Type B pancreatic cell (in vitro differentiated cells): ENCODE measurements at regions not wholly inside any gene's neighbourhood (a gene's known extent, or its start where the extent isn't known, plus 50 kb on each side); places are given as distances from the start of the nearest gene placed in this dataset.
"Not testable (repeated sequence)": the region's sequence is repeated elsewhere in the genome, so short reads cannot be mapped to it uniquely, and the experiment has no call there.

Source experiments
- DNase-seq: peaks from one replicate; pipeline ENCODE4 v3.0.0; 2021; ENCODE audit warnings: mixed read lengths; ENCODE audit not compliant: unreplicated experiment; ENCODE audit errors: extremely low spot score
- H3K27ac Mint-ChIP-seq: 2 replicates; pipeline ENCODE4 v1.8.0; 2021; ENCODE audit warnings: mild to moderate bottlenecking, mixed read lengths
- H3K27me3 Mint-ChIP-seq: 2 replicates; pipeline ENCODE4 v1.8.0; 2021; ENCODE audit warnings: mixed read lengths
- H3K36me3 Mint-ChIP-seq: 2 replicates; pipeline ENCODE4 v1.8.0; 2021; ENCODE audit warnings: mixed read lengths
- H3K4me1 Mint-ChIP-seq: one replicate; pipeline ENCODE4 v1.8.0; 2021; ENCODE audit warnings: mixed read lengths; ENCODE audit not compliant: unreplicated experiment
- H3K4me3 Mint-ChIP-seq: 2 replicates; pipeline ENCODE4 v1.8.0; 2021; ENCODE audit warnings: mild to moderate bottlenecking, mixed read lengths
- H3K9me3 Mint-ChIP-seq: 2 replicates; pipeline ENCODE4 v1.8.0; 2021; ENCODE audit warnings: mixed read lengths
- TF ChIP-seq, protein P1 (sequence below): fragments of 200-600 bp; sonication (generic); conservative IDR thresholded peaks from 2 replicates; pipeline ENCODE4 v1.5.0; 2021; ENCODE audit warnings: antibody characterized with exemption, mild to moderate bottlenecking

DNA sequence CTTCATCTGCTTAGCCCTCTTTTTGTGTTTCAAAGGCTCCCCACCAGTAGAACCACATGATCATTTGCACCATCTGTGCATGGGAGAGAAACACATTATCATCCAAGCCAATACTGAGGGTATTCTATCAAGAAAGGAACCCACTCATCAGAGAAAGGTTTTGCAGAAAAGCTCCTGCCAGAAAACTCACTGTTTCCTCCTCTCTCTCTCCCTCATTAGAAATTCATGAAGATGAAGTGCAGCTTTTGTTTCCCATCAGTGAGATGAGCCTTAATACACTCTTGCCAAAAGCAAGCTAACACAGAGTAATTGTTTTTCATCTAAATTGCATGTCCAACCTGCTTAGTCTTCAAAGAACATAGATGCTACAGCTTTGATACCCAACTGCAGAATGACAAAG lies 142.4 kb upstream of the GRAMD2B start:
- no peak overlapping the region for H3K4me3 Mint-ChIP-seq
- no peak overlapping the region for H3K27ac Mint-ChIP-seq
- H3K36me3 Mint-ChIP-seq = no peaks in the 10 kb centered on the region
- H3K27me3 Mint-ChIP-seq = peaks cover 13% of the 10 kb centered on the region
- H3K4me1 Mint-ChIP-seq = peaks cover 36% of the 10 kb centered on the region
- TF ChIP-seq, protein P1, sequence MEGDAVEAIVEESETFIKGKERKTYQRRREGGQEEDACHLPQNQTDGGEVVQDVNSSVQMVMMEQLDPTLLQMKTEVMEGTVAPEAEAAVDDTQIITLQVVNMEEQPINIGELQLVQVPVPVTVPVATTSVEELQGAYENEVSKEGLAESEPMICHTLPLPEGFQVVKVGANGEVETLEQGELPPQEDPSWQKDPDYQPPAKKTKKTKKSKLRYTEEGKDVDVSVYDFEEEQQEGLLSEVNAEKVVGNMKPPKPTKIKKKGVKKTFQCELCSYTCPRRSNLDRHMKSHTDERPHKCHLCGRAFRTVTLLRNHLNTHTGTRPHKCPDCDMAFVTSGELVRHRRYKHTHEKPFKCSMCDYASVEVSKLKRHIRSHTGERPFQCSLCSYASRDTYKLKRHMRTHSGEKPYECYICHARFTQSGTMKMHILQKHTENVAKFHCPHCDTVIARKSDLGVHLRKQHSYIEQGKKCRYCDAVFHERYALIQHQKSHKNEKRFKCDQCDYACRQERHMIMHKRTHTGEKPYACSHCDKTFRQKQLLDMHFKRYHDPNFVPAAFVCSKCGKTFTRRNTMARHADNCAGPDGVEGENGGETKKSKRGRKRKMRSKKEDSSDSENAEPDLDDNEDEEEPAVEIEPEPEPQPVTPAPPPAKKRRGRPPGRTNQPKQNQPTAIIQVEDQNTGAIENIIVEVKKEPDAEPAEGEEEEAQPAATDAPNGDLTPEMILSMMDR = no peak
- H3K9me3 Mint-ChIP-seq = peaks cover 10% of the 10 kb centered on the region
- no peak for DNase-seq

DNA sequence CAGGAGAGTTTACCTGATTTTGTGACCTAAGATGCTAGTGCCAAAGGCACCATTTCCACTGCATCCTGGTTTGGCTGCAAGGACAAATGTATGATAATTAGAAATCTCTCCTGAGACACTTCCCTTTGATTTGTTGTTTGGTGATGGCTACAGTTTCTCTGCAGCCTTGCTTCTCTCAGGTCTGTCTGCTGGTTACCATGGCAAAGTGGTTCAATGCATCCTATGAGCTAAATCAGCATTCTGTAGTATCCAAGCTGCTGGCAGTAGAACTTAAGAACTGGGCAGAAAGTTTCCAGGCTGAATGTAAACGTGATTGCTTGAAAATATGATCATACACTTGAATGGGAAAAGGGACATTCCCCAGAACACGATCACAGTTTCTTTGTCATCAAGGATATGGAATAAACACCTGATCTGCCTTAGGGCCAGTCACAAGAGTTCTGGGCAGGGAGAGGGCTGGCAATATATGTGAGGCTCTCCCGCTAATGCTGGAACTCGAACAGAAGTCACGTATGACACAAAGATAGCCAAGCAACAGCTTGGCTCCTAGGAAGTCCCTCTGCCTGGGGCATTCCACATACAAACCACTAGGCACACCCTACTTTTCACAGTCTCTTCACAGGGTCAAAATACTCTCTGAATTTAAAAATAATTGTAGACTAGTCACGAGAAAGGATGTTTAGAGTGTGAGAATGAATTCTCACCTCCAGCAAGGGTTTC lies 138.1 kb upstream of the GRAMD2B start:
- peaks cover 36% of the 10 kb centered on the region for H3K4me1 Mint-ChIP-seq
- no peak overlapping the region for H3K4me3 Mint-ChIP-seq
- TF ChIP-seq, protein P1 = no peak
- peaks cover 5% of the 10 kb centered on the region for H3K27me3 Mint-ChIP-seq
- peaks cover 9% of the 10 kb centered on the region for H3K9me3 Mint-ChIP-seq
- no peaks in the 10 kb centered on the region for H3K36me3 Mint-ChIP-seq
- DNase-seq = no peak
- peak overlapping the region; percentile 35 for H3K27ac Mint-ChIP-seq

GRCh38 chr5:126296121-126296520 lies 127.1 kb upstream of the GRAMD2B start:
- H3K9me3 Mint-ChIP-seq, H3K4me1 Mint-ChIP-seq, H3K36me3 Mint-ChIP-seq, DNase-seq, H3K27me3 Mint-ChIP-seq, H3K27ac Mint-ChIP-seq, H3K4me3 Mint-ChIP-seq: not testable (repeated sequence)

DNA sequence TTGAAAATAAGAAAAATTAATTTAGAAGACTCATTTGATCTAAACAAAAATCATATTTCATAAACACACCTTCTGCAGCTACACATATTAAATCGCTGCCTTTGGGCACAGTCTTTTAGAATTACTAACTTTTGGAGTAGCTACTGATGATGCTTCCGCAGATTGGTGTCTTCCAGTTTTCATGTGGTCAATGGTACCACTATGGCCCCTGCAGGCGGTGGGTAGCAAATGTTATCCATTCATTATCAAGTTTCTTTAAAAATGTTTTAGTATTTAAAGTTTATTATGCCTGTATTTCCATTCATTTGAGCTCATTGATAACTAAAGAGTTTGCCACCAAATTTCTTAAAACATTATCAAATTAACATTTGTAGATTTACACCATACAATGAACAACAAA lies 122.9 kb upstream of the GRAMD2B start:
- no peak for DNase-seq
- Mint-ChIP-seq H3K9me3 (peaks cover 9% of the 10 kb centered on the region), H3K4me3 (no peak overlapping the region), H3K27me3 (no peaks in the 10 kb centered on the region), H3K36me3 (no peaks in the 10 kb centered on the region), H3K27ac (no peak overlapping the region), H3K4me1 (no peaks in the 10 kb centered on the region)
- TF ChIP-seq, protein P1 = no peak

- Mint-ChIP-seq H3K36me3 (no peaks in the 10 kb centered on the region), H3K27me3 (no peaks in the 10 kb centered on the region), H3K27ac (no peak overlapping the region), H3K4me3 (no peak overlapping the region), H3K4me1 (no peaks in the 10 kb centered on the region), H3K9me3 (peaks cover 9% of the 10 kb centered on the region)
- DNase-seq = no peak
- TF ChIP-seq, protein P1 = no peak
Observed at GRCh38 chr5:126301056-126301455, 122.2 kb upstream of the GRAMD2B start.

- H3K9me3 Mint-ChIP-seq = no peaks in the 10 kb centered on the region
- TF ChIP-seq, protein P1 = no peak
Observed at GRCh38 chr5:126309860-126310259, 113.3 kb upstream of the GRAMD2B start.

More at GRCh38 chr5:126309860-126310259, 113.3 kb upstream of the GRAMD2B start:
- no peak for DNase-seq
- Mint-ChIP-seq H3K4me3 (no peak overlapping the region), H3K27ac (no peak overlapping the region), H3K36me3 (no peaks in the 10 kb centered on the region), H3K4me1 (no peaks in the 10 kb centered on the region), H3K27me3 (no peaks in the 10 kb centered on the region)
